Peyer's patch (tissue), 4 donors: ENCODE measurements at regions not wholly inside any gene's neighbourhood (a gene's known extent, or its start where the extent isn't known, plus 50 kb on each side); places are given as distances from the start of the nearest gene placed in this dataset.

Experiments used
- CTCF ChIP-seq, 6 experiments: fragments of 450-650 bp in 4 of 6; fragments of 200-600 bp in 2 of 6; sonication (generic) in 1 of 6; IDR thresholded peaks; one replicate each; pipeline ENCODE4 v1.5.1; 2017 to 2019; ENCODE audit warnings: antibody characterized with exemption in 6 of 6, mild to moderate bottlenecking in 3 of 6, moderate library complexity in 1 of 6
- POLR2A ChIP-seq, 2 donors: fragments of 450-650 bp; IDR thresholded peaks; one replicate each; pipeline ENCODE4 v1.5.1; 2017; ENCODE audit warnings: antibody characterized with exemption in 2 of 2, mild to moderate bottlenecking in 2 of 2, moderate library complexity in 2 of 2

- TF ChIP-seq POLR2A (IDR thresholded peaks at IDR 0.05), result no peak
- no peak for TF ChIP-seq CTCF (IDR thresholded peaks at IDR 0.05)
Measured at GRCh38 chr2:226440127-226440918, 359.3 kb downstream of the IRS1 start.
